ENCODE measurements at regions not wholly inside any gene's neighbourhood (a gene's known extent, or its start where the extent isn't known, plus 50 kb on each side); places are given as distances from the start of the nearest gene placed in this dataset.

GRCh38 chr2:30325600-30326328, 94.4 kb downstream of the LBH start:
- Mint-ChIP-seq H3K27me3 (ENCODE audit: low read depth) (peaks cover 7% of the 10 kb centered on the region), H3K27ac (no peak overlapping the region), H3K36me3 (ENCODE audit: low read depth) (no peaks in the 10 kb centered on the region), H3K4me1 (peaks cover 8% of the 10 kb centered on the region), H3K4me3 (no peak overlapping the region), H3K9me3 (no peaks in the 10 kb centered on the region)
- TF ChIP-seq, protein P1, sequence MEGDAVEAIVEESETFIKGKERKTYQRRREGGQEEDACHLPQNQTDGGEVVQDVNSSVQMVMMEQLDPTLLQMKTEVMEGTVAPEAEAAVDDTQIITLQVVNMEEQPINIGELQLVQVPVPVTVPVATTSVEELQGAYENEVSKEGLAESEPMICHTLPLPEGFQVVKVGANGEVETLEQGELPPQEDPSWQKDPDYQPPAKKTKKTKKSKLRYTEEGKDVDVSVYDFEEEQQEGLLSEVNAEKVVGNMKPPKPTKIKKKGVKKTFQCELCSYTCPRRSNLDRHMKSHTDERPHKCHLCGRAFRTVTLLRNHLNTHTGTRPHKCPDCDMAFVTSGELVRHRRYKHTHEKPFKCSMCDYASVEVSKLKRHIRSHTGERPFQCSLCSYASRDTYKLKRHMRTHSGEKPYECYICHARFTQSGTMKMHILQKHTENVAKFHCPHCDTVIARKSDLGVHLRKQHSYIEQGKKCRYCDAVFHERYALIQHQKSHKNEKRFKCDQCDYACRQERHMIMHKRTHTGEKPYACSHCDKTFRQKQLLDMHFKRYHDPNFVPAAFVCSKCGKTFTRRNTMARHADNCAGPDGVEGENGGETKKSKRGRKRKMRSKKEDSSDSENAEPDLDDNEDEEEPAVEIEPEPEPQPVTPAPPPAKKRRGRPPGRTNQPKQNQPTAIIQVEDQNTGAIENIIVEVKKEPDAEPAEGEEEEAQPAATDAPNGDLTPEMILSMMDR (IDR thresholded peaks at IDR 0.05; ENCODE audit: unreplicated experiment in 3 of 3): no peak

DNA sequence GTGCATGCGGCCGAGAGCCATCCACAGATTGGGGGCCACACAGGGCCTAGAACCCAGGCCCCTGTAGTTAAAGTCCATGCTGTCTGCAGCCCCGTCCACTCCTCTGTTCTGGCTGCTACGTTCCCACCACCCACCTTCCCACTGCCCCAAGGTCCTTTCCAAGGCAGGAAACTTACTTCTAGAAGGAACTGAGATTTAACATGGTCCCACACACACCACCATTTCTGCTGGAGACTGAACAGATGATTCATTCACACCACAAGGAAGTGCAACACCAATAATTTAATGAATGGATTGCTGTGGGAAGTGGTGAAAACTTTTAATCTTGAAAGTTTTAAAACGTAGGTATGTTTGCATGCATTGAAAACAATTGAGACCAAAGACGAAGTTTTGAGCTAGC, 95.2 kb downstream of the LBH start:
- H3K36me3 Mint-ChIP-seq (ENCODE audit: low read depth): no peaks in the 10 kb centered on the region
- TF ChIP-seq, protein P1 (IDR thresholded peaks at IDR 0.05; ENCODE audit: unreplicated experiment in 3 of 3): no peak
- H3K27ac Mint-ChIP-seq: no peak overlapping the region
- peaks cover 7% of the 10 kb centered on the region for H3K27me3 Mint-ChIP-seq (ENCODE audit: low read depth)
- H3K4me1 Mint-ChIP-seq: peaks cover 6% of the 10 kb centered on the region
- H3K4me3 Mint-ChIP-seq: no peak overlapping the region
- no peaks in the 10 kb centered on the region for H3K9me3 Mint-ChIP-seq

GRCh38 chr2:30331038-30331437, 99.7 kb downstream of the LBH start:
- TF ChIP-seq, protein P1 (IDR thresholded peaks at IDR 0.05; ENCODE audit: unreplicated experiment in 3 of 3): no peak
- no peak overlapping the region for H3K27ac Mint-ChIP-seq
- H3K27me3 Mint-ChIP-seq (ENCODE audit: low read depth): no peaks in the 10 kb centered on the region
- H3K4me3 Mint-ChIP-seq: no peak overlapping the region
- H3K36me3 Mint-ChIP-seq (ENCODE audit: low read depth): no peaks in the 10 kb centered on the region
- H3K9me3 Mint-ChIP-seq: peaks cover 3% of the 10 kb centered on the region
- H3K4me1 Mint-ChIP-seq: peaks cover 25% of the 10 kb centered on the region

DNA sequence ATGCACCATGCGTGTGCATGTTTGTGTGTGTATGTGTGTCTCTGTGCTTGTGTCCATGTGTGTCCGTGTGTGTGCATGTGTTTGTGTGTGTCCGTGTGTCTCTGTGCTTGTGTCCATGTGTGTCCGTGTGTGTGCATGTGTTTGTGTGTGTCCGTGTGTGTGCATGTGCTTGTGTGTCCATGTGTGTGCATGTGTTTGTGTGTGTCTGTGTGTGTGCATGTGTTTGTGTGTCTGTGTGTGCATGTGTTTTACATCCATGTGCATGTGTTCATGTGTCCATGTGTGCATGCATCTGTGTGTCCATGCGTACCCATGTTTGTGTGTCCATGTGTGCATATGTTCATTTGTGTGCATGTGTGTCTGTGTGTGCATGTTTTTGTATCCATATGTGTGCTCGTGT, 100.5 kb downstream of the LBH start:
- H3K27ac Mint-ChIP-seq: no peak overlapping the region
- no peak overlapping the region for H3K4me3 Mint-ChIP-seq
- H3K27me3 Mint-ChIP-seq (ENCODE audit: low read depth): no peaks in the 10 kb centered on the region
- H3K9me3 Mint-ChIP-seq: peaks cover 3% of the 10 kb centered on the region
- no peaks in the 10 kb centered on the region for H3K36me3 Mint-ChIP-seq (ENCODE audit: low read depth)
- H3K4me1 Mint-ChIP-seq: peaks cover 26% of the 10 kb centered on the region
- TF ChIP-seq, protein P1 (IDR thresholded peaks at IDR 0.05; ENCODE audit: unreplicated experiment in 3 of 3): no peak

DNA sequence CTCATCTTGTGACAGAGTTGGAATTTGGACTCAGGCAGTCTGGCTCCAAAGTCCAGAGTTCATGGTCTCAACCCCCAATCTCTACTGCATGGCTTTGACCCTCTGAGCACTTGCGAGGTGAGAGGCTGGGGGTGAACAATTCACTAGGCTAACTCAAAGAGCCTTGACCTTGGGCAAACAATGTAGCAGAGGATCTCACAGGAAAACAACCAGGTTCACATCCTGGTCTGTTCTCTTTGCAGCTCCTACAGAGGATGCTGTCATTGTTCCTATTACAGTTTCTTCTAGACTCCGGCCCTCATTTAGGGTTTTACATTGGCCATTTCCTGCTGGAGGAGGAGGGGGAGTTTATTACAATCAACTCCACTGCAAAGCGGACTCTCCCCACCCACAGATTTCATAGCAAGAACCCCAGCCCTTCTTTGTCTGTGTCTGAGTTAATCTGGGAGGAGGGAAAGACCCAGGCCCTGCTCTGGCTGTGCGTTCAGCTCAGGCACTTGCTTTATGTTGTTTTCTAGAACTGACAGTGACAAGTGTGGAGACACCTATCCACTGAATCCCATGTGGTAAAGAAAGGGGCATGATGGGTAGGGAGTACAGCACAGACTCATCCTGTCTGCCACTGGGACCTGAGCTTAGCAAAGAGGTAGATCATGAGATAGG, 101.6 kb downstream of the LBH start:
- Mint-ChIP-seq H3K9me3 (peaks cover 3% of the 10 kb centered on the region), H3K36me3 (ENCODE audit: low read depth) (no peaks in the 10 kb centered on the region), H3K27ac (peak overlapping the region; percentile 1 to 58 (median 35)), H3K4me1 (peaks cover 29% of the 10 kb centered on the region), H3K27me3 (ENCODE audit: low read depth) (no peaks in the 10 kb centered on the region), H3K4me3 (no peak overlapping the region)
- TF ChIP-seq, protein P1 (IDR thresholded peaks at IDR 0.05; ENCODE audit: unreplicated experiment in 3 of 3): no peak

Measured in nephron (organoid).